ENCODE measurements at regions not wholly inside any gene's neighbourhood (a gene's known extent, or its start where the extent isn't known, plus 50 kb on each side); places are given as distances from the start of the nearest gene placed in this dataset.

- TF ChIP-seq, protein P1, sequence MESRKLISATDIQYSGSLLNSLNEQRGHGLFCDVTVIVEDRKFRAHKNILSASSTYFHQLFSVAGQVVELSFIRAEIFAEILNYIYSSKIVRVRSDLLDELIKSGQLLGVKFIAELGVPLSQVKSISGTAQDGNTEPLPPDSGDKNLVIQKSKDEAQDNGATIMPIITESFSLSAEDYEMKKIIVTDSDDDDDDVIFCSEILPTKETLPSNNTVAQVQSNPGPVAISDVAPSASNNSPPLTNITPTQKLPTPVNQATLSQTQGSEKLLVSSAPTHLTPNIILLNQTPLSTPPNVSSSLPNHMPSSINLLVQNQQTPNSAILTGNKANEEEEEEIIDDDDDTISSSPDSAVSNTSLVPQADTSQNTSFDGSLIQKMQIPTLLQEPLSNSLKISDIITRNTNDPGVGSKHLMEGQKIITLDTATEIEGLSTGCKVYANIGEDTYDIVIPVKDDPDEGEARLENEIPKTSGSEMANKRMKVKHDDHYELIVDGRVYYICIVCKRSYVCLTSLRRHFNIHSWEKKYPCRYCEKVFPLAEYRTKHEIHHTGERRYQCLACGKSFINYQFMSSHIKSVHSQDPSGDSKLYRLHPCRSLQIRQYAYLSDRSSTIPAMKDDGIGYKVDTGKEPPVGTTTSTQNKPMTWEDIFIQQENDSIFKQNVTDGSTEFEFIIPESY (IDR thresholded peaks at IDR 0.05): no peak
- TF ChIP-seq, protein P2, sequence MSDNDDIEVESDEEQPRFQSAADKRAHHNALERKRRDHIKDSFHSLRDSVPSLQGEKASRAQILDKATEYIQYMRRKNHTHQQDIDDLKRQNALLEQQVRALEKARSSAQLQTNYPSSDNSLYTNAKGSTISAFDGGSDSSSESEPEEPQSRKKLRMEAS (IDR thresholded peaks at IDR 0.05): no peak
- TF ChIP-seq REST (IDR thresholded peaks at IDR 0.05): no peak
- no peak for TF ChIP-seq CTCF (IDR thresholded peaks at IDR 0.05; ENCODE audit: low read depth, low read length, missing input control)
- no peak for TF ChIP-seq TAF1 (conservative IDR thresholded peaks at IDR 0.05)
- no peak for TF ChIP-seq JUND (IDR thresholded peaks at IDR 0.05)
- TF ChIP-seq RXRA (IDR thresholded peaks at IDR 0.05): no peak
- no peak for TF ChIP-seq RAD21 (IDR thresholded peaks at IDR 0.05)
- no peak for TF ChIP-seq SP1 (IDR thresholded peaks at IDR 0.05)
- TF ChIP-seq GABPA (IDR thresholded peaks at IDR 0.05 in 1 of 2, conservative IDR thresholded peaks at IDR 0.05 in 1 of 2): no peak
- TF ChIP-seq ATF3 (IDR thresholded peaks at IDR 0.05): no peak
These were observed 83.4 kb downstream of the NAV1 start for GRCh38 chr1:201622353-201622752.

Measured in liver (tissue), 3 donors.